Esophagus squamous epithelium (tissue), 5 donors: ENCODE measurements at regions not wholly inside any gene's neighbourhood (a gene's known extent, or its start where the extent isn't known, plus 50 kb on each side); places are given as distances from the start of the nearest gene placed in this dataset.

Experiments used
- DNase-seq: peaks from one replicate; lab custom pipeline; 2025; lab: John Stamatoyannopoulos, UW
- H3K27ac ChIP-seq, 4 donors: fragments of 200-600 bp; sonication (generic); one replicate each; pipeline ENCODE4 v1.5.1; 2016 to 2019; ENCODE audit warnings: mild to moderate bottlenecking in 1 of 4
- H3K27me3 ChIP-seq, 4 donors: fragments of 200-600 bp; sonication (generic); 1 replicate in 3 of 4; 2 replicates in 1 of 4; pipeline versions ENCODE4 v1.5.1 to v1.6.0; 2017 to 2021; ENCODE audit warnings: antibody characterized with exemption in 1 of 4
- H3K36me3 ChIP-seq, 3 donors: fragments of 200-600 bp; sonication (generic); one replicate each; pipeline ENCODE4 v1.5.1; 2016 to 2019
- H3K4me1 ChIP-seq, 3 donors: fragments of 200-600 bp; sonication (generic); one replicate each; pipeline ENCODE4 v1.5.1; 2017 to 2019
- H3K4me3 ChIP-seq, 4 donors: fragments of 200-600 bp; sonication (generic); 1 replicate in 3 of 4; 2 replicates in 1 of 4; pipeline ENCODE4 v1.5.1; 2016 to 2019; ENCODE audit warnings: mild to moderate bottlenecking in 2 of 4, moderate library complexity in 1 of 4
- H3K9me3 ChIP-seq, 3 donors: fragments of 200-600 bp; sonication (generic); one replicate each; pipeline ENCODE4 v1.5.1; 2016 to 2019
- CTCF ChIP-seq, 6 experiments: fragments of 450-650 bp in 4 of 6; fragments of 200-600 bp in 2 of 6; sonication (generic) in 2 of 6; IDR thresholded peaks; one replicate each; pipeline ENCODE4 v1.5.1; 2016 to 2019; ENCODE audit warnings: antibody characterized with exemption in 6 of 6, mild to moderate bottlenecking in 4 of 6, moderate library complexity in 4 of 6
- POLR2A ChIP-seq, 4 donors: fragments of 450-650 bp; IDR thresholded peaks; one replicate each; pipeline ENCODE4 v1.6.1; 2017; ENCODE audit warnings: antibody characterized with exemption in 4 of 4, mild to moderate bottlenecking in 4 of 4, moderate library complexity in 3 of 4
- WGBS, 2 donors: methylation state at CpG; one replicate each; pipeline ENCODE4 v1.1.5; 2018; 5-methylcytosine and 5-hydroxymethylcytosine counted together
- intact Hi-C: fragments of 100-400 bp; cut with DNase I; formaldehyde crosslinking; loops from one replicate; pipeline ENCODE4 v1.15.0; 2022
- donor health status: DM: yes; HTN: yes; CAD: no.

- H3K9me3 ChIP-seq, result no peaks in the 10 kb centered on the region
- intact Hi-C loops, result no loop called here
- H3K4me1 ChIP-seq, result no peaks in the 10 kb centered on the region
- no peak overlapping the region for H3K4me3 ChIP-seq
- no peak for DNase-seq
- no peaks in the 10 kb centered on the region for H3K27me3 ChIP-seq
- H3K27ac ChIP-seq, result no peak overlapping the region
- TF ChIP-seq CTCF (IDR thresholded peaks at IDR 0.05), result no peak
- TF ChIP-seq POLR2A (IDR thresholded peaks at IDR 0.05), result no peak
- WGBS, 2 donors, result 36 to 66% methylated on average over 1 of the region's 1 CpG
- no peaks in the 10 kb centered on the region for H3K36me3 ChIP-seq
Measured at GRCh38 chr9:81053298-81054025, 635.9 kb downstream of the TLE1 start.

- no peak for DNase-seq
- Histone ChIP-seq H3K4me1 (no peaks in the 10 kb centered on the region), H3K9me3 (no peaks in the 10 kb centered on the region), H3K27ac (no peak overlapping the region), H3K27me3 (no peaks in the 10 kb centered on the region), H3K4me3 (no peak overlapping the region), H3K36me3 (no peaks in the 10 kb centered on the region)
- TF ChIP-seq CTCF (IDR thresholded peaks at IDR 0.05) (no peak), POLR2A (IDR thresholded peaks at IDR 0.05) (no peak)
- intact Hi-C loops, result no loop called here
- 42 to 62% methylated on average over 1 of the region's 1 CpG for WGBS, 2 donors
Measured at GRCh38 chr9:81052846-81053245, 636.5 kb downstream of the TLE1 start.

GRCh38 chr9:81047280-81047679 lies 642.1 kb downstream of the TLE1 start:
- Histone ChIP-seq H3K4me1 (no peaks in the 10 kb centered on the region), H3K9me3 (no peaks in the 10 kb centered on the region), H3K36me3 (no peaks in the 10 kb centered on the region), H3K4me3 (no peak overlapping the region), H3K27ac (no peak overlapping the region), H3K27me3 (no peaks in the 10 kb centered on the region)
- TF ChIP-seq POLR2A (IDR thresholded peaks at IDR 0.05) (no peak), CTCF (IDR thresholded peaks at IDR 0.05) (no peak)
- intact Hi-C loops, result no loop called here
- no peak for DNase-seq
- 93 to 100% methylated on average over 1 of the region's 1 CpG for WGBS, 2 donors

GRCh38 chr9:81045658-81046057 lies 643.7 kb downstream of the TLE1 start:
- 45 to 50% methylated on average over 1 of the region's 1 CpG for WGBS, 2 donors
- intact Hi-C loops, result no loop called here

More at GRCh38 chr9:81045658-81046057, 643.7 kb downstream of the TLE1 start:
- H3K27ac ChIP-seq, result no peak overlapping the region
- H3K9me3 ChIP-seq, result no peaks in the 10 kb centered on the region
- H3K36me3 ChIP-seq, result no peaks in the 10 kb centered on the region
- DNase-seq, result no peak
- H3K27me3 ChIP-seq, result no peaks in the 10 kb centered on the region
- H3K4me3 ChIP-seq, result no peak overlapping the region
- no peaks in the 10 kb centered on the region for H3K4me1 ChIP-seq
- TF ChIP-seq POLR2A (IDR thresholded peaks at IDR 0.05) (no peak), CTCF (IDR thresholded peaks at IDR 0.05) (no peak)
